SK-N-SH (cell line): ENCODE measurements at regions not wholly inside any gene's neighbourhood (a gene's known extent, or its start where the extent isn't known, plus 50 kb on each side); places are given as distances from the start of the nearest gene placed in this dataset.
"Not testable (repeated sequence)": the region's sequence is repeated elsewhere in the genome, so short reads cannot be mapped to it uniquely, and the experiment has no call there.

ENCODE experiments used
- TF ChIP-seq, protein P1 (sequence below): fragments of 200-600 bp; sonication (generic); IDR thresholded peaks from 2 replicates; pipeline ENCODE4 v1.6.1; 2017; ENCODE audit warnings: antibody characterized with exemption, mild to moderate bottlenecking, moderate library complexity
- TF ChIP-seq, protein P2 (sequence below): IDR thresholded peaks from 2 replicates; pipeline ENCODE4 v1.6.1; 2012; ENCODE audit warnings: mild to moderate bottlenecking, low read depth, low read length, moderate library complexity

DNA sequence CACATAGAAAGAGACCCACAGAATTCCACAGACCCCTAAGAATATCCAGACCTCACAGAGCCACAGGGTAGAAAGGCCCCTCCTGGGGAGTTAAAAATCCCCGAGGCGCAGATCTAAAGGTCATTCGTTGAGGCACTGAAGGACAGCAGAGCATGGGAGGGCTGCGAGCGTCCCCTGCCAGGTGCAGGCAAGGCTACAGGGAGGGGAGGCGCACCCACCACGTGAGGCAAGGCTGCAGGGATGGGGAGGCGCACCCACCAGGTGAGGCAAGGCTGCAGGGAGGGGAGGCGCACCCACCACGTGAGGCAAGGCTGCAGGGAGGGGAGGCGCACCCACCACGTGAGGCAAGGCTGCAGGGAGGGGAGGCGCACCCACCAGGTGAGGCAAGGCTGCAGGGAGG is 785.6 kb upstream of the FRG1 start:
- TF ChIP-seq, protein P1, sequence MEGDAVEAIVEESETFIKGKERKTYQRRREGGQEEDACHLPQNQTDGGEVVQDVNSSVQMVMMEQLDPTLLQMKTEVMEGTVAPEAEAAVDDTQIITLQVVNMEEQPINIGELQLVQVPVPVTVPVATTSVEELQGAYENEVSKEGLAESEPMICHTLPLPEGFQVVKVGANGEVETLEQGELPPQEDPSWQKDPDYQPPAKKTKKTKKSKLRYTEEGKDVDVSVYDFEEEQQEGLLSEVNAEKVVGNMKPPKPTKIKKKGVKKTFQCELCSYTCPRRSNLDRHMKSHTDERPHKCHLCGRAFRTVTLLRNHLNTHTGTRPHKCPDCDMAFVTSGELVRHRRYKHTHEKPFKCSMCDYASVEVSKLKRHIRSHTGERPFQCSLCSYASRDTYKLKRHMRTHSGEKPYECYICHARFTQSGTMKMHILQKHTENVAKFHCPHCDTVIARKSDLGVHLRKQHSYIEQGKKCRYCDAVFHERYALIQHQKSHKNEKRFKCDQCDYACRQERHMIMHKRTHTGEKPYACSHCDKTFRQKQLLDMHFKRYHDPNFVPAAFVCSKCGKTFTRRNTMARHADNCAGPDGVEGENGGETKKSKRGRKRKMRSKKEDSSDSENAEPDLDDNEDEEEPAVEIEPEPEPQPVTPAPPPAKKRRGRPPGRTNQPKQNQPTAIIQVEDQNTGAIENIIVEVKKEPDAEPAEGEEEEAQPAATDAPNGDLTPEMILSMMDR = not testable (repeated sequence)
- TF ChIP-seq, protein P2, sequence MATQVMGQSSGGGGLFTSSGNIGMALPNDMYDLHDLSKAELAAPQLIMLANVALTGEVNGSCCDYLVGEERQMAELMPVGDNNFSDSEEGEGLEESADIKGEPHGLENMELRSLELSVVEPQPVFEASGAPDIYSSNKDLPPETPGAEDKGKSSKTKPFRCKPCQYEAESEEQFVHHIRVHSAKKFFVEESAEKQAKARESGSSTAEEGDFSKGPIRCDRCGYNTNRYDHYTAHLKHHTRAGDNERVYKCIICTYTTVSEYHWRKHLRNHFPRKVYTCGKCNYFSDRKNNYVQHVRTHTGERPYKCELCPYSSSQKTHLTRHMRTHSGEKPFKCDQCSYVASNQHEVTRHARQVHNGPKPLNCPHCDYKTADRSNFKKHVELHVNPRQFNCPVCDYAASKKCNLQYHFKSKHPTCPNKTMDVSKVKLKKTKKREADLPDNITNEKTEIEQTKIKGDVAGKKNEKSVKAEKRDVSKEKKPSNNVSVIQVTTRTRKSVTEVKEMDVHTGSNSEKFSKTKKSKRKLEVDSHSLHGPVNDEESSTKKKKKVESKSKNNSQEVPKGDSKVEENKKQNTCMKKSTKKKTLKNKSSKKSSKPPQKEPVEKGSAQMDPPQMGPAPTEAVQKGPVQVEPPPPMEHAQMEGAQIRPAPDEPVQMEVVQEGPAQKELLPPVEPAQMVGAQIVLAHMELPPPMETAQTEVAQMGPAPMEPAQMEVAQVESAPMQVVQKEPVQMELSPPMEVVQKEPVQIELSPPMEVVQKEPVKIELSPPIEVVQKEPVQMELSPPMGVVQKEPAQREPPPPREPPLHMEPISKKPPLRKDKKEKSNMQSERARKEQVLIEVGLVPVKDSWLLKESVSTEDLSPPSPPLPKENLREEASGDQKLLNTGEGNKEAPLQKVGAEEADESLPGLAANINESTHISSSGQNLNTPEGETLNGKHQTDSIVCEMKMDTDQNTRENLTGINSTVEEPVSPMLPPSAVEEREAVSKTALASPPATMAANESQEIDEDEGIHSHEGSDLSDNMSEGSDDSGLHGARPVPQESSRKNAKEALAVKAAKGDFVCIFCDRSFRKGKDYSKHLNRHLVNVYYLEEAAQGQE = not testable (repeated sequence)
